ENCODE measurements at regions not wholly inside any gene's neighbourhood (a gene's known extent, or its start where the extent isn't known, plus 50 kb on each side); places are given as distances from the start of the nearest gene placed in this dataset.

GRCh38 chr14:87073880-87074570, 919.0 kb downstream of the GALC start:
- Histone ChIP-seq H3K36me3 (ENCODE audit: insufficient read depth, low read length) (no peaks in the 10 kb centered on the region), H3K4me3 (ENCODE audit: low read depth in 1 of 2, low read length in 2 of 2) (no peak overlapping the region), H3K27me3 (ENCODE audit: insufficient read depth, low read length, poor library complexity) (no peaks in the 10 kb centered on the region), H3K4me2 (ENCODE audit: insufficient read depth, low read length) (no peak overlapping the region), H3K4me1 (ENCODE audit: insufficient read depth, low read length) (no peaks in the 10 kb centered on the region), H3K9ac (ENCODE audit: low read depth, low read length) (no peak overlapping the region), H3K27ac (ENCODE audit: low read length) (no peak overlapping the region), H3K79me2 (ENCODE audit: insufficient read depth, low read length) (no peaks in the 10 kb centered on the region), H3K9me3 (ENCODE audit: insufficient read depth, low read length, severe bottlenecking) (no peaks in the 10 kb centered on the region), H2AFZ (ENCODE audit: low read depth, low read length) (no peak overlapping the region), H4K20me1 (ENCODE audit: insufficient read depth, low read length) (no peaks in the 10 kb centered on the region)
- TF ChIP-seq EZH2 (IDR thresholded peaks at IDR 0.05; ENCODE audit: borderline replicate concordance, low read depth, low read length, severe bottlenecking) (no peak), CTCF (IDR thresholded peaks at IDR 0.05; ENCODE audit: borderline replicate concordance, extremely low read depth, low read length, poor library complexity, severe bottlenecking) (no peak)
- DNase-seq, result no peak
- ATAC-seq (ENCODE audit: insufficient read depth, low read depth), result no peak

GRCh38 chr14:87067591-87067990, 925.4 kb downstream of the GALC start:
- Histone ChIP-seq H3K9me3 (ENCODE audit: insufficient read depth, low read length, severe bottlenecking) (no peaks in the 10 kb centered on the region), H3K4me2 (ENCODE audit: insufficient read depth, low read length) (no peak overlapping the region), H3K27ac (ENCODE audit: low read length) (no peak overlapping the region), H3K27me3 (ENCODE audit: insufficient read depth, low read length, poor library complexity) (no peaks in the 10 kb centered on the region), H2AFZ (ENCODE audit: low read depth, low read length) (no peak overlapping the region), H3K4me1 (ENCODE audit: insufficient read depth, low read length) (no peaks in the 10 kb centered on the region), H3K9ac (ENCODE audit: low read depth, low read length) (no peak overlapping the region), H4K20me1 (ENCODE audit: insufficient read depth, low read length) (no peaks in the 10 kb centered on the region), H3K4me3 (ENCODE audit: low read depth in 1 of 2, low read length in 2 of 2) (no peak overlapping the region), H3K36me3 (ENCODE audit: insufficient read depth, low read length) (no peaks in the 10 kb centered on the region), H3K79me2 (ENCODE audit: insufficient read depth, low read length) (no peaks in the 10 kb centered on the region)
- ATAC-seq (ENCODE audit: insufficient read depth, low read depth) (no peak), DNase-seq (no peak)
- TF ChIP-seq CTCF (IDR thresholded peaks at IDR 0.05; ENCODE audit: borderline replicate concordance, extremely low read depth, low read length, poor library complexity, severe bottlenecking), result no peak
- TF ChIP-seq EZH2 (IDR thresholded peaks at IDR 0.05; ENCODE audit: borderline replicate concordance, low read depth, low read length, severe bottlenecking), result no peak

- Histone ChIP-seq H3K27me3 (ENCODE audit: insufficient read depth, low read length, poor library complexity) (no peaks in the 10 kb centered on the region), H3K4me3 (ENCODE audit: low read depth in 1 of 2, low read length in 2 of 2) (no peak overlapping the region), H3K79me2 (ENCODE audit: insufficient read depth, low read length) (no peaks in the 10 kb centered on the region), H3K4me1 (ENCODE audit: insufficient read depth, low read length) (no peaks in the 10 kb centered on the region), H2AFZ (ENCODE audit: low read depth, low read length) (no peak overlapping the region), H3K9ac (ENCODE audit: low read depth, low read length) (no peak overlapping the region), H3K36me3 (ENCODE audit: insufficient read depth, low read length) (no peaks in the 10 kb centered on the region), H3K9me3 (ENCODE audit: insufficient read depth, low read length, severe bottlenecking) (no peaks in the 10 kb centered on the region), H3K27ac (ENCODE audit: low read length) (no peak overlapping the region), H3K4me2 (ENCODE audit: insufficient read depth, low read length) (no peak overlapping the region), H4K20me1 (ENCODE audit: insufficient read depth, low read length) (no peaks in the 10 kb centered on the region)
- no peak for TF ChIP-seq EZH2 (IDR thresholded peaks at IDR 0.05; ENCODE audit: borderline replicate concordance, low read depth, low read length, severe bottlenecking)
- TF ChIP-seq CTCF (IDR thresholded peaks at IDR 0.05; ENCODE audit: borderline replicate concordance, extremely low read depth, low read length, poor library complexity, severe bottlenecking), result no peak
- no peak for ATAC-seq (ENCODE audit: insufficient read depth, low read depth)
- no peak for DNase-seq
Measured at GRCh38 chr14:87067061-87067460, 925.9 kb downstream of the GALC start.
